ENCODE measurements at regions not wholly inside any gene's neighbourhood (a gene's known extent, or its start where the extent isn't known, plus 50 kb on each side); places are given as distances from the start of the nearest gene placed in this dataset.

- no peak overlapping the region for H3K4me3 ChIP-seq (ENCODE audit: control insufficient read depth, low read depth, low read length)
Measured at GRCh38 chr6:14986370-14986769, 259.5 kb upstream of the JARID2 start.

GRCh38 chr6:14987490-14987889 is 258.4 kb upstream of the JARID2 start:
- no peak for DNase-seq (ENCODE audit: low read depth)
- H3K4me3 ChIP-seq (ENCODE audit: control insufficient read depth, low read depth, low read length): no peak overlapping the region
- no peak for TF ChIP-seq CTCF (IDR thresholded peaks at IDR 0.05; ENCODE audit: control insufficient read depth, insufficient read depth, low read depth, low read length, missing control alignments)

More at GRCh38 chr6:14986370-14986769, 259.5 kb upstream of the JARID2 start:
- no peak for DNase-seq (ENCODE audit: low read depth)
- no peak for TF ChIP-seq CTCF (IDR thresholded peaks at IDR 0.05; ENCODE audit: control insufficient read depth, insufficient read depth, low read depth, low read length, missing control alignments)

GRCh38 chr6:14992382-14992781 is 253.5 kb upstream of the JARID2 start:
- no peak for DNase-seq (ENCODE audit: low read depth)
- no peak overlapping the region for H3K4me3 ChIP-seq (ENCODE audit: control insufficient read depth, low read depth, low read length)
- TF ChIP-seq CTCF (IDR thresholded peaks at IDR 0.05; ENCODE audit: control insufficient read depth, insufficient read depth, low read depth, low read length, missing control alignments): no peak

- no peak for DNase-seq (ENCODE audit: low read depth)
- H3K4me3 ChIP-seq (ENCODE audit: control insufficient read depth, low read depth, low read length): no peak overlapping the region
- TF ChIP-seq CTCF (IDR thresholded peaks at IDR 0.05; ENCODE audit: control insufficient read depth, insufficient read depth, low read depth, low read length, missing control alignments): no peak
Measured at GRCh38 chr6:14995208-14995607, 250.7 kb upstream of the JARID2 start.

- TF ChIP-seq CTCF (IDR thresholded peaks at IDR 0.05; ENCODE audit: control insufficient read depth, insufficient read depth, low read depth, low read length, missing control alignments): no peak
- H3K4me3 ChIP-seq (ENCODE audit: control insufficient read depth, low read depth, low read length): no peak overlapping the region
Measured at GRCh38 chr6:14995966-14996602, 249.8 kb upstream of the JARID2 start.

GRCh38 chr6:14996892-14997291 is 249.0 kb upstream of the JARID2 start:
- no peak overlapping the region for H3K4me3 ChIP-seq (ENCODE audit: control insufficient read depth, low read depth, low read length)
- no peak for TF ChIP-seq CTCF (IDR thresholded peaks at IDR 0.05; ENCODE audit: control insufficient read depth, insufficient read depth, low read depth, low read length, missing control alignments)
- no peak for DNase-seq (ENCODE audit: low read depth)

More at GRCh38 chr6:14995966-14996602, 249.8 kb upstream of the JARID2 start:
- no peak for DNase-seq (ENCODE audit: low read depth)
